Endothelial cell of umbilical vein (primary cell): ENCODE measurements at regions not wholly inside any gene's neighbourhood (a gene's known extent, or its start where the extent isn't known, plus 50 kb on each side); places are given as distances from the start of the nearest gene placed in this dataset.
A peak's percentile ranks its signal among the peaks of the same experiment; 100 is the strongest.

Source experiments
- BruUV-seq: library from RNA; stranded (reverse); fragments of 400-500 nt; replicated peaks from 2 replicates; lab custom pipeline; 2021; lab: Mats Ljungman, UMichigan
- CTCF ChIA-PET: fragments of 300-600, 350-600 bp; sonication (Branson Sonifier 250); formaldehyde crosslinking; loops from one replicate; lab custom pipeline; 2021; ENCODE audit warnings: antibody characterized with exemption, inconsistent platforms; lab: Charles Lee
- POLR2A ChIA-PET: fragments of 300-600, 350-600 bp; sonication (Branson Sonifier 250); formaldehyde crosslinking; loops from one replicate; lab custom pipeline; 2021; ENCODE audit warnings: antibody characterized with exemption, inconsistent platforms; lab: Charles Lee
- DNase-seq: peaks from one replicate; pipeline ENCODE4 v3.0.0-alpha.2; 2011; ENCODE audit warnings: low read depth, low spot score
- FAIRE-seq: peaks from 2 replicates; lab custom pipeline; 2011; peaks lifted over from hg19 to GRCh38; lab: Jason Lieb, UNC
- H2AFZ ChIP-seq: 2 replicates; pipeline ENCODE4 v1.6.0; 2012; ENCODE audit warnings: low read depth, low read length, control low read depth, inconsistent platforms
- H3K27ac ChIP-seq: 2 replicates; pipeline ENCODE4 v1.5.1; 2011; ENCODE audit warnings: low read depth, mild to moderate bottlenecking, control low read depth, low read length, moderate library complexity; ENCODE audit not compliant: insufficient read depth
- H3K27me3 ChIP-seq, 2 experiments: 2 replicates each; pipeline versions ENCODE4 v1.6.0 to v1.6.1; 2011; ENCODE audit warnings: low read length in 2 of 2, mixed read lengths in 1 of 2; ENCODE audit not compliant: control insufficient read depth in 2 of 2, insufficient read depth in 2 of 2
- H3K36me3 ChIP-seq, 2 experiments: 2 replicates in 1 of 2; 3 replicates in 1 of 2; pipeline ENCODE4 v1.5.1; 2011; ENCODE audit warnings: low read length in 2 of 2, mild to moderate bottlenecking in 1 of 2, moderate library complexity in 1 of 2; ENCODE audit not compliant: control insufficient read depth in 2 of 2, insufficient read depth in 2 of 2; ENCODE audit errors: extremely low read depth in 1 of 2
- H3K4me1 ChIP-seq: 3 replicates; pipeline ENCODE4 v1.5.1; 2011; ENCODE audit warnings: mild to moderate bottlenecking, low read length; ENCODE audit not compliant: control insufficient read depth, insufficient read depth; ENCODE audit errors: extremely low read depth
- H3K4me2 ChIP-seq: 2 replicates; pipeline ENCODE4 v1.6.1; 2011; ENCODE audit warnings: low read length, control low read depth, mixed read lengths; ENCODE audit not compliant: insufficient read depth
- H3K4me3 ChIP-seq, 3 experiments: fragments of 200-600 bp in 1 of 3; sonication (generic), shearing (Covaris generic) in 1 of 3; replicated peaks in 1 of 3; 2 replicates each; pipeline ENCODE4 v1.5.1; 2011 to 2016; ENCODE audit warnings: control low read depth in 3 of 3, low read length in 3 of 3, mild to moderate bottlenecking in 2 of 3, inconsistent platforms in 1 of 3, low read depth in 1 of 3, moderate library complexity in 1 of 3; ENCODE audit not compliant: insufficient read depth in 1 of 3
- H3K79me2 ChIP-seq: 2 replicates; pipeline ENCODE4 v1.6.0; 2012; ENCODE audit warnings: low read length, inconsistent platforms; ENCODE audit not compliant: control insufficient read depth, insufficient read depth
- H3K9ac ChIP-seq: replicated peaks from 2 replicates; pipeline ENCODE3; 2011; ENCODE audit warnings: low read length, control low read depth; ENCODE audit not compliant: insufficient read depth; ENCODE audit errors: extremely low read depth
- H3K9me1 ChIP-seq: replicated peaks from 3 replicates; pipeline ENCODE4 v1.6.0; 2011; ENCODE audit warnings: mild to moderate bottlenecking, low read length; ENCODE audit not compliant: control insufficient read depth, insufficient read depth; ENCODE audit errors: extremely low read depth
- H3K9me3 ChIP-seq: replicated peaks from 2 replicates; pipeline ENCODE4 v1.5.1; 2012; ENCODE audit warnings: low read length, inconsistent platforms; ENCODE audit not compliant: control insufficient read depth, insufficient read depth
- H4K20me1 ChIP-seq: replicated peaks from 2 replicates; pipeline ENCODE3; 2011; ENCODE audit warnings: mild to moderate bottlenecking, low read length; ENCODE audit not compliant: control insufficient read depth, insufficient read depth; ENCODE audit errors: extremely low read depth
- CTCF ChIP-seq, 2 donors: IDR thresholded peaks; 1 replicate in 1 of 2; 2 replicates in 1 of 2; pipeline ENCODE4 v1.5.1; 2011; ENCODE audit warnings: low read length in 2 of 2, mild to moderate bottlenecking in 2 of 2, moderate library complexity in 2 of 2, control low read depth in 1 of 2, inconsistent platforms in 1 of 2, low read depth in 1 of 2; ENCODE audit not compliant: insufficient read depth in 1 of 2; ENCODE audit errors: extremely low read depth in 1 of 2
- EZH2 ChIP-seq: IDR thresholded peaks from 2 replicates; pipeline ENCODE4 v1.6.1; 2012; ENCODE audit warnings: borderline replicate concordance, low read depth, mild to moderate bottlenecking, moderate library complexity, low read length, inconsistent platforms; ENCODE audit not compliant: severe bottlenecking
- FOS ChIP-seq: IDR thresholded peaks from 2 replicates; pipeline ENCODE4 v1.6.1; 2011; ENCODE audit warnings: mild to moderate bottlenecking, low read length, moderate library complexity, borderline replicate concordance; ENCODE audit not compliant: insufficient read depth
- JUN ChIP-seq: IDR thresholded peaks from 2 replicates; pipeline ENCODE4 v1.6.1; 2011; ENCODE audit warnings: borderline replicate concordance, low read depth; ENCODE audit not compliant: insufficient read length, insufficient read depth
- MAX ChIP-seq: IDR thresholded peaks from 2 replicates; pipeline ENCODE4 v1.6.1; 2011; ENCODE audit not compliant: insufficient read depth, insufficient read length
- MYC ChIP-seq: IDR thresholded peaks from one replicate; pipeline ENCODE4 v1.6.1; 2011; ENCODE audit warnings: mild to moderate bottlenecking, low read depth, low read length
- POLR2A ChIP-seq: IDR thresholded peaks from 2 replicates; pipeline ENCODE4 v1.6.1; 2012; ENCODE audit warnings: low read depth, mild to moderate bottlenecking, control low read depth, low read length
- dilution Hi-C: fragments of 300-500 bp; cut with MboI; formaldehyde crosslinking; loops from one replicate; pipeline ENCODE4 v1.15.0; 2019; ENCODE audit warnings: low sequenced_read_pairs; ENCODE audit not compliant: extremely low pct_ligation_motif_present
- intact Hi-C: fragments of 100-400 bp; cut with micrococcal nuclease; formaldehyde crosslinking; loops from one replicate; pipeline ENCODE4 v1.10.0; 2022

DNA sequence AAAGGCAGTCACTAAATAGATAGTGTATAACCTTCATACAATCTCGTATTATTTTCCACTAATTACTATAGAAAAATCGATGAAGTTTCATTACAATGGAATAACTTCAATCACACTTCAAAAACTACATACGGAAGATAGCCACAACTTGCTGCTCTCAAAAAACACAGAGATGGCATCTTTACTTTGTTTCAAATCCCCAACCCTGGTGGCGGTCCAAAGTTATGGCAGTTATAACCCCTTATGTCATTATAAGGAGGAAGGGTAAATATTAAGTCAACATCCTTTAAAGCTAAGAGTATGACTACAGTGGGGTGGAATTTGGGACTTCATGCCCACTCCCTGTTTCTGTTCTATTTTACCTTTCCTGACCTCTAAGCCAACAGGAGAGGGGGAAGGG, 146.5 kb downstream of the LACC1 start:
- H3K4me1 ChIP-seq: no peaks in the 10 kb centered on the region
- intact Hi-C loops: no loop called here
- no peak overlapping the region for H3K4me2 ChIP-seq
- H3K9me3 ChIP-seq: no peaks in the 10 kb centered on the region
- ChIA-PET POLR2A (no interaction called here), CTCF (interaction anchor here (1.3 kb wide), 1 partner anchor 13 kb away, joined by 4 read pairs; no protein-coding TSS in a partner anchor)
- dilution Hi-C loops: no loop called here
- H3K79me2 ChIP-seq: no peaks in the 10 kb centered on the region
- no peak overlapping the region for H3K4me3 ChIP-seq
- TF ChIP-seq MYC (no peak), JUN (no peak), MAX (no peak), CTCF (IDR thresholded peaks at IDR 0.05; ENCODE audit: extremely low read depth in 1 of 2, insufficient read depth in 1 of 2, low read depth in 1 of 2, low read length in 2 of 2) (peak in 1 of 2 donors; percentile 2)
- no peak overlapping the region for H3K27ac ChIP-seq
- no peak overlapping the region for H3K9ac ChIP-seq
- H4K20me1 ChIP-seq: no peaks in the 10 kb centered on the region
- H3K36me3 ChIP-seq: no peaks in the 10 kb centered on the region
- no peaks in the 10 kb centered on the region for H3K9me1 ChIP-seq
- BruUV-seq: no TSS peak
- H2AFZ ChIP-seq: no peak overlapping the region
- DNase-seq: no peak
- no peak for FAIRE-seq
- H3K27me3 ChIP-seq: peaks cover 5 to 6% of the 10 kb centered on the region in 2 experiments

GRCh38 chr13:44028734-44029133, 149.0 kb downstream of the LACC1 start:
- Histone ChIP-seq H2AFZ (no peak overlapping the region), H3K9me1 (no peaks in the 10 kb centered on the region), H3K4me3 (no peak overlapping the region), H3K4me2 (no peak overlapping the region), H3K27me3 (peaks cover 4 to 8% of the 10 kb centered on the region in 2 experiments), H3K79me2 (no peaks in the 10 kb centered on the region), H3K9ac (no peak overlapping the region), H3K27ac (no peak overlapping the region), H4K20me1 (no peaks in the 10 kb centered on the region), H3K9me3 (no peaks in the 10 kb centered on the region), H3K4me1 (no peaks in the 10 kb centered on the region), H3K36me3 (no peaks in the 10 kb centered on the region)
- no TSS peak for BruUV-seq
- CTCF ChIA-PET: interaction anchor here (1.9 kb wide), 1 partner anchor 117 kb away, joined by 4 read pairs; no protein-coding TSS in a partner anchor
- POLR2A ChIA-PET: no interaction called here
- intact Hi-C loops: no loop called here
- TF ChIP-seq CTCF (IDR thresholded peaks at IDR 0.05; ENCODE audit: extremely low read depth in 1 of 2, insufficient read depth in 1 of 2, low read depth in 1 of 2, low read length in 2 of 2) (no peak), EZH2 (no peak), POLR2A (no peak), FOS (no peak)
- FAIRE-seq (no peak), DNase-seq (no peak)
- dilution Hi-C loops: no loop called here
